Tibial artery (tissue), 4 donors: ENCODE measurements at regions not wholly inside any gene's neighbourhood (a gene's known extent, or its start where the extent isn't known, plus 50 kb on each side); places are given as distances from the start of the nearest gene placed in this dataset.

Experiments
- DNase-seq, 2 donors: peaks; one replicate each; pipeline ENCODE4 v3.0.0-alpha.2; 2019
- H3K27ac ChIP-seq, 2 donors: fragments of 200-600 bp; sonication (generic) in 1 of 2; 1 replicate in 1 of 2; 2 replicates in 1 of 2; pipeline ENCODE4 v1.5.1; 2018 to 2019; ENCODE audit warnings: mild to moderate bottlenecking in 1 of 2
- H3K27me3 ChIP-seq, 2 donors: fragments of 200-600 bp; sonication (generic) in 1 of 2; one replicate each; pipeline versions ENCODE4 v1.5.1 to v1.6.0; 2016 to 2019
- H3K36me3 ChIP-seq, 3 donors: fragments of 200-600 bp; sonication (generic) in 2 of 3; one replicate each; pipeline ENCODE4 v1.5.1; 2016 to 2019; ENCODE audit warnings: mild to moderate bottlenecking in 2 of 3
- H3K4me1 ChIP-seq, 4 donors: fragments of 200-600 bp; sonication (generic) in 2 of 4; 1 replicate in 3 of 4; 2 replicates in 1 of 4; pipeline ENCODE4 v1.5.1; 2016 to 2019
- H3K4me3 ChIP-seq, 2 donors: fragments of 200-600 bp; sonication (generic) in 1 of 2; 1 replicate in 1 of 2; 2 replicates in 1 of 2; pipeline ENCODE4 v1.5.1; 2018 to 2019; ENCODE audit warnings: mild to moderate bottlenecking in 2 of 2
- H3K9me3 ChIP-seq, 3 donors: fragments of 200-600 bp; sonication (generic) in 1 of 3; one replicate each; pipeline ENCODE4 v1.5.1; 2016 to 2019
- intact Hi-C: fragments of 100-400 bp; cut with DNase I; formaldehyde crosslinking; loops from one replicate; pipeline ENCODE4 v1.15.0; 2023; ENCODE audit warnings: low total_unique reads
- TF ChIP-seq, protein P1 (sequence below), 2 experiments: fragments of 200-600 bp in 1 of 2; fragments of 450-650 bp in 1 of 2; IDR thresholded peaks; one replicate each; pipeline ENCODE4 v1.5.1; 2017 to 2019; ENCODE audit warnings: antibody characterized with exemption in 2 of 2, mild to moderate bottlenecking in 1 of 2, moderate library complexity in 1 of 2

GRCh38 chr5:142259758-142260157 is 65.1 kb downstream of the SPRY4 start:
- intact Hi-C loops, result no loop called here
- Histone ChIP-seq H3K36me3 (no peaks in the 10 kb centered on the region), H3K27me3 (no peaks in the 10 kb centered on the region), H3K4me3 (no peak overlapping the region), H3K4me1 (no peaks in the 10 kb centered on the region), H3K27ac (no peak overlapping the region), H3K9me3 (no peaks in the 10 kb centered on the region)
- no peak for DNase-seq
- TF ChIP-seq, protein P1, sequence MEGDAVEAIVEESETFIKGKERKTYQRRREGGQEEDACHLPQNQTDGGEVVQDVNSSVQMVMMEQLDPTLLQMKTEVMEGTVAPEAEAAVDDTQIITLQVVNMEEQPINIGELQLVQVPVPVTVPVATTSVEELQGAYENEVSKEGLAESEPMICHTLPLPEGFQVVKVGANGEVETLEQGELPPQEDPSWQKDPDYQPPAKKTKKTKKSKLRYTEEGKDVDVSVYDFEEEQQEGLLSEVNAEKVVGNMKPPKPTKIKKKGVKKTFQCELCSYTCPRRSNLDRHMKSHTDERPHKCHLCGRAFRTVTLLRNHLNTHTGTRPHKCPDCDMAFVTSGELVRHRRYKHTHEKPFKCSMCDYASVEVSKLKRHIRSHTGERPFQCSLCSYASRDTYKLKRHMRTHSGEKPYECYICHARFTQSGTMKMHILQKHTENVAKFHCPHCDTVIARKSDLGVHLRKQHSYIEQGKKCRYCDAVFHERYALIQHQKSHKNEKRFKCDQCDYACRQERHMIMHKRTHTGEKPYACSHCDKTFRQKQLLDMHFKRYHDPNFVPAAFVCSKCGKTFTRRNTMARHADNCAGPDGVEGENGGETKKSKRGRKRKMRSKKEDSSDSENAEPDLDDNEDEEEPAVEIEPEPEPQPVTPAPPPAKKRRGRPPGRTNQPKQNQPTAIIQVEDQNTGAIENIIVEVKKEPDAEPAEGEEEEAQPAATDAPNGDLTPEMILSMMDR (IDR thresholded peaks at IDR 0.05), result no peak

GRCh38 chr5:142255831-142256230 is 69.0 kb downstream of the SPRY4 start:
- Histone ChIP-seq H3K4me1 (no peaks in the 10 kb centered on the region), H3K27ac (no peak overlapping the region), H3K27me3 (no peaks in the 10 kb centered on the region), H3K9me3 (no peaks in the 10 kb centered on the region), H3K4me3 (no peak overlapping the region), H3K36me3 (no peaks in the 10 kb centered on the region)
- intact Hi-C loops, result no loop called here
- TF ChIP-seq, protein P1 (IDR thresholded peaks at IDR 0.05), result no peak
- no peak for DNase-seq

DNA sequence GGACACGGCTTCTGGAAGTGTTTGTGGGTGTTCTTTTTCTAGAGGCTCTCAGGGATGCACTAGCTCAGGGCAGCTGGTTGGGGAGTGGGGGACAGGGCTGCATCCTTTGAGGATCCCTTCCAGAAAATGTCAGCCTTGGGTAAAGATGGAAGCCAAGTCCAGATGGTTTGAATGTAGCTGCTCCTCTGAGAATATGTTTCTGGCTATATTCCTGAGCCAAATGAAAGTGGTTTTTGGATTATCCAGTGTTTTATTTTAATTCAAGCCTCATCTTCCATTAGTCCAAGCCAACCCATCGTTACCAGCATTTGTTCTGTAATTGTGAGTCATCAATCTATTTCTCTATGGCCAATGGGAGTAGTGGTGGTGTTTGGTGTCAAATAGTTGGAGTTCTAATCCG is 70.4 kb downstream of the SPRY4 start:
- peaks cover 0 to 7% (median 5%) of the 10 kb centered on the region in 4 donors for H3K4me1 ChIP-seq
- intact Hi-C loops, result no loop called here
- H3K4me3 ChIP-seq, result no peak overlapping the region
- DNase-seq, result no peak
- H3K36me3 ChIP-seq, result no peaks in the 10 kb centered on the region
- no peaks in the 10 kb centered on the region for H3K27me3 ChIP-seq
- no peaks in the 10 kb centered on the region for H3K9me3 ChIP-seq
- TF ChIP-seq, protein P1 (IDR thresholded peaks at IDR 0.05), result no peak
- H3K27ac ChIP-seq, result no peak overlapping the region

DNA sequence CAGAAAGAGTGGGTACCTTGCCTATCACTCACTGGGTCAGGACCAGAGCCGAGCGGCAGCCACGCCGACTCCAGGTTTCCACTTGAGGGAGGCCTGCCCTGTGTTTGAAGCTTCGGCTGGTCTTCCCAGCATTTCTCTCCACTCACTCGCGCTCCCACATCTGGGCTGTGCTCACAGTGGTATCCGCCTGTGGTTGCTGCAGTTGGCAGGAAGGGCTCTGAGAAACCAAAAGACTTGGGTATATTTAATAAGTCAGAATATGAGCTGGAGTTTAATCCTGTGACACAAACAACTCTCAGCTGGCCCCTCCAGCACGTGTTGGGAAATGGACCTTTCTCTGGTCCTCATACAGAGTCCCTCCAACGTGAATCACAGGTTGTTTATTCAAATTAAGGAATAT is 70.9 kb downstream of the SPRY4 start:
- H3K36me3 ChIP-seq, result no peaks in the 10 kb centered on the region
- intact Hi-C loops, result no loop called here
- TF ChIP-seq, protein P1 (IDR thresholded peaks at IDR 0.05), result no peak
- peak in 1 of 2 donors; percentile 24 for DNase-seq
- peaks cover 0 to 11% (median 10%) of the 10 kb centered on the region in 4 donors for H3K4me1 ChIP-seq
- H3K27ac ChIP-seq, result no peak overlapping the region
- H3K27me3 ChIP-seq, result no peaks in the 10 kb centered on the region
- no peaks in the 10 kb centered on the region for H3K9me3 ChIP-seq
- H3K4me3 ChIP-seq, result no peak overlapping the region

DNA sequence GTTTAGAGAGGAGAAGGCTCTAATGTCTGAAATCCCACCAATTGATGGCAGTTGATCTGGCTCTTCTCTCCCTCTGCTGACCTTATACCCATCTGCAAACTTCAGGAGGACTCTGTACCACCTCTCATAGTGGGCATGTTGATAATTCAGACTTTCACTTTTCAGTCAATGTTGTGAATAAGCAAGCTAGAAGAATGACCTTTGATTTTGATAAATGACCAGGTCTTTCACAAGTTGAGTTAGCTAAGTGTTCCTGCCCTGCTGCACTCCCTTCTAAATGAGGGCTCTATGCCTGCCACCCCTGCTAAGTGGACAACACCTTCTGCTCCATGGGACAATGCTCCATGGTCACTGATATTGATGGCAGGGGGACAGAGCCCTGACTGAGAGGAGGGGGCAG is 74.7 kb downstream of the SPRY4 start:
- TF ChIP-seq, protein P1 (IDR thresholded peaks at IDR 0.05), result no peak
- no peaks in the 10 kb centered on the region for H3K9me3 ChIP-seq
- H3K4me1 ChIP-seq, result peaks cover 0 to 43% (median 28%) of the 10 kb centered on the region in 4 donors
- no peak for DNase-seq
- H3K36me3 ChIP-seq, result no peaks in the 10 kb centered on the region
- H3K27me3 ChIP-seq, result no peaks in the 10 kb centered on the region
- H3K27ac ChIP-seq, result peak overlapping the region; percentile 80 to 83
- intact Hi-C loops, result no loop called here
- no peak overlapping the region for H3K4me3 ChIP-seq

GRCh38 chr5:142248853-142249462 is 75.9 kb downstream of the SPRY4 start:
- Histone ChIP-seq H3K36me3 (no peaks in the 10 kb centered on the region), H3K4me1 (peaks cover 0 to 54% (median 34%) of the 10 kb centered on the region in 4 donors), H3K4me3 (no peak overlapping the region), H3K9me3 (no peaks in the 10 kb centered on the region), H3K27ac (peak overlapping the region; percentile 80 to 83), H3K27me3 (no peaks in the 10 kb centered on the region)
- TF ChIP-seq, protein P1 (IDR thresholded peaks at IDR 0.05), result no peak
- DNase-seq, result peak; percentile 68 to 93
- intact Hi-C loops, result no loop called here
